ENCODE measurements at regions not wholly inside any gene's neighbourhood (a gene's known extent, or its start where the extent isn't known, plus 50 kb on each side); places are given as distances from the start of the nearest gene placed in this dataset.

GRCh38 chr19:31718898-31719297 is 369.7 kb upstream of the TSHZ3 start:
- DNase-seq (ENCODE audit: low read depth in 1 of 2, low spot score in 2 of 2), result no peak
- FAIRE-seq, result no peak
- H3K23ac ChIP-seq (ENCODE audit: insufficient read length), result no peak overlapping the region
- no peak overlapping the region for H4K5ac ChIP-seq (ENCODE audit: insufficient read length, low read depth, low read length)
- no peaks in the 10 kb centered on the region for H3K27me3 ChIP-seq (replicated peaks in 1 of 4; ENCODE audit: control insufficient read depth in 3 of 4, extremely low read depth in 1 of 4, insufficient read depth in 3 of 4, low read length in 3 of 4)
- ChIA-PET POLR2A (ENCODE audit: partially characterized antibody) (no interaction called here), CTCF (ENCODE audit: partially characterized antibody) (no interaction called here)
- no peak overlapping the region for H3K4me3 ChIP-seq (ENCODE audit: extremely low read depth in 1 of 4, insufficient read depth in 2 of 4, low read depth in 3 of 4, low read length in 4 of 4)
- no peak for TF ChIP-seq BCL11A (IDR thresholded peaks at IDR 0.05; ENCODE audit: low read depth in 2 of 2, low read length in 2 of 2)
- no peak for TF ChIP-seq POLR2AphosphoS5 (IDR thresholded peaks at IDR 0.05; ENCODE audit: low read depth, low read length)
- no peak for TF ChIP-seq TCF12 (IDR thresholded peaks at IDR 0.05; ENCODE audit: low read depth, low read length)
- no peak for TF ChIP-seq CBX8 (IDR thresholded peaks at IDR 0.05; ENCODE audit: borderline replicate concordance, low read depth, low read length)
- TF ChIP-seq E2F6 (IDR thresholded peaks at IDR 0.05), result no peak
- TF ChIP-seq SP1 (IDR thresholded peaks at IDR 0.05; ENCODE audit: low read depth, low read length), result no peak
- no peak for TF ChIP-seq GTF2F1 (IDR thresholded peaks at IDR 0.05; ENCODE audit: borderline replicate concordance, low read depth, low read length)
- no peak for TF ChIP-seq CEBPB (IDR thresholded peaks at IDR 0.05; ENCODE audit: low read depth, low read length)
- TF ChIP-seq CTBP2 (IDR thresholded peaks at IDR 0.05; ENCODE audit: borderline replicate concordance, insufficient read depth, insufficient read length, low read length), result no peak
- TF ChIP-seq HDAC6 (IDR thresholded peaks at IDR 0.05; ENCODE audit: low read depth, low read length), result no peak
- no peak for TF ChIP-seq EZH2 (IDR thresholded peaks at IDR 0.05; ENCODE audit: low read depth, low read length, severe bottlenecking)
- no peak for TF ChIP-seq CREB1 (IDR thresholded peaks at IDR 0.05)
- TF ChIP-seq RFX5 (IDR thresholded peaks at IDR 0.05; ENCODE audit: borderline replicate concordance, low read depth, low read length), result no peak
- no peak for TF ChIP-seq JUN (IDR thresholded peaks at IDR 0.05; ENCODE audit: low read depth, low read length)
- TF ChIP-seq SIRT6 (IDR thresholded peaks at IDR 0.05; ENCODE audit: low read length), result no peak
- no peaks in the 10 kb centered on the region; a peak in 1 of 7 replicates for H3K4me1 ChIP-seq (replicated peaks in 1 of 4; ENCODE audit: control insufficient read depth in 3 of 4, insufficient read depth in 4 of 4, low read length in 3 of 4)
- no peaks in the 10 kb centered on the region for H3K79me1 ChIP-seq (ENCODE audit: low read depth, low read length)
- no peaks in the 10 kb centered on the region for H3K36me3 ChIP-seq (ENCODE audit: control insufficient read depth in 2 of 4, insufficient read depth in 4 of 4, low read length in 3 of 4)
- no peak overlapping the region for H2AK5ac ChIP-seq (ENCODE audit: low read depth, low read length)
- no peak overlapping the region for H3K4me2 ChIP-seq (ENCODE audit: insufficient read depth in 1 of 2, low read depth in 2 of 2, low read length in 2 of 2)
- no peak overlapping the region for H3K4ac ChIP-seq (replicated peaks; ENCODE audit: insufficient read length, low read depth, low read length)
- no peaks in the 10 kb centered on the region for H4K20me1 ChIP-seq (replicated peaks in 1 of 2; ENCODE audit: control insufficient read depth in 1 of 2, insufficient read depth in 2 of 2, low read length in 2 of 2)
- H2AFZ ChIP-seq (ENCODE audit: low read length), result no peak overlapping the region
- no peak overlapping the region for H3K18ac ChIP-seq (ENCODE audit: extremely low read depth, low read length)
- H3K14ac ChIP-seq (ENCODE audit: insufficient read length), result no peak overlapping the region
- WGBS, 2 experiments (ENCODE audit: extremely low coverage in 1 of 2, insufficient coverage in 1 of 2, insufficient read length in 1 of 2, insufficient replicate concordance in 2 of 2, low coverage in 1 of 2, low lambda C conversion rate in 2 of 2, missing lambda C conversion rate in 1 of 2), result 89% methylated on average over 10 of the region's 10 CpGs; no CpG with 5 or more reads in 1 of the 2 experiments
- no peak overlapping the region for H2BK20ac ChIP-seq (ENCODE audit: low read length)
- H3K79me2 ChIP-seq (ENCODE audit: control insufficient read depth in 1 of 2, insufficient read depth in 2 of 2, low read length in 2 of 2), result no peaks in the 10 kb centered on the region
- no peak overlapping the region for H2BK120ac ChIP-seq (replicated peaks; ENCODE audit: low read depth, low read length)
- no peak overlapping the region for H2BK12ac ChIP-seq (ENCODE audit: low read depth, low read length)
- no peak overlapping the region for H3K27ac ChIP-seq (ENCODE audit: low read depth, low read length)
- H4K8ac ChIP-seq (ENCODE audit: extremely low read depth, insufficient read depth, low read length), result no peak overlapping the region
- no peak overlapping the region for H3K9ac ChIP-seq (replicated peaks in 1 of 4; ENCODE audit: extremely low read depth in 1 of 4, low read depth in 3 of 4, low read length in 3 of 4)
- no peak overlapping the region for H3K56ac ChIP-seq (replicated peaks; ENCODE audit: insufficient read length, low read depth, low read length)
- no peak overlapping the region for H2BK15ac ChIP-seq (ENCODE audit: low read length)
- no peaks in the 10 kb centered on the region for H3K23me2 ChIP-seq (ENCODE audit: low read depth, low read length)
- H4K91ac ChIP-seq (replicated peaks; ENCODE audit: insufficient read length, low read length), result no peak overlapping the region
- no peak overlapping the region for H2BK5ac ChIP-seq (ENCODE audit: low read depth, low read length)
- no peaks in the 10 kb centered on the region for H3K9me3 ChIP-seq (ENCODE audit: insufficient read depth in 2 of 2, low read depth in 1 of 2, low read length in 1 of 2)
